Lower leg skin (tissue), 3 donors: ENCODE measurements at regions not wholly inside any gene's neighbourhood (a gene's known extent, or its start where the extent isn't known, plus 50 kb on each side); places are given as distances from the start of the nearest gene placed in this dataset.
"Not testable (repeated sequence)": the region's sequence is repeated elsewhere in the genome, so short reads cannot be mapped to it uniquely, and the experiment has no call there.

ENCODE experiments used
- POLR2A ChIP-seq, 2 donors: fragments of 450-650 bp; IDR thresholded peaks; one replicate each; pipeline ENCODE4 v1.6.1; 2016 to 2017; ENCODE audit warnings: antibody characterized with exemption in 2 of 2, mild to moderate bottlenecking in 1 of 2, moderate library complexity in 1 of 2
- TF ChIP-seq, protein P1 (sequence below), 3 donors: fragments of 450-650 bp; IDR thresholded peaks; one replicate each; pipeline ENCODE4 v1.5.1; 2016; ENCODE audit warnings: antibody characterized with exemption in 3 of 3, mild to moderate bottlenecking in 3 of 3, moderate library complexity in 2 of 3

- TF ChIP-seq, protein P1, sequence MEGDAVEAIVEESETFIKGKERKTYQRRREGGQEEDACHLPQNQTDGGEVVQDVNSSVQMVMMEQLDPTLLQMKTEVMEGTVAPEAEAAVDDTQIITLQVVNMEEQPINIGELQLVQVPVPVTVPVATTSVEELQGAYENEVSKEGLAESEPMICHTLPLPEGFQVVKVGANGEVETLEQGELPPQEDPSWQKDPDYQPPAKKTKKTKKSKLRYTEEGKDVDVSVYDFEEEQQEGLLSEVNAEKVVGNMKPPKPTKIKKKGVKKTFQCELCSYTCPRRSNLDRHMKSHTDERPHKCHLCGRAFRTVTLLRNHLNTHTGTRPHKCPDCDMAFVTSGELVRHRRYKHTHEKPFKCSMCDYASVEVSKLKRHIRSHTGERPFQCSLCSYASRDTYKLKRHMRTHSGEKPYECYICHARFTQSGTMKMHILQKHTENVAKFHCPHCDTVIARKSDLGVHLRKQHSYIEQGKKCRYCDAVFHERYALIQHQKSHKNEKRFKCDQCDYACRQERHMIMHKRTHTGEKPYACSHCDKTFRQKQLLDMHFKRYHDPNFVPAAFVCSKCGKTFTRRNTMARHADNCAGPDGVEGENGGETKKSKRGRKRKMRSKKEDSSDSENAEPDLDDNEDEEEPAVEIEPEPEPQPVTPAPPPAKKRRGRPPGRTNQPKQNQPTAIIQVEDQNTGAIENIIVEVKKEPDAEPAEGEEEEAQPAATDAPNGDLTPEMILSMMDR (IDR thresholded peaks at IDR 0.05), result not testable (repeated sequence)
- not testable (repeated sequence) for TF ChIP-seq POLR2A (IDR thresholded peaks at IDR 0.05)
These were observed 542.4 kb upstream of the BOD1L1 start for GRCh38 chr4:14169940-14170339.
